Prostate gland (tissue), 2 donors: ENCODE measurements at regions not wholly inside any gene's neighbourhood (a gene's known extent, or its start where the extent isn't known, plus 50 kb on each side); places are given as distances from the start of the nearest gene placed in this dataset.
"Not testable (repeated sequence)": the region's sequence is repeated elsewhere in the genome, so short reads cannot be mapped to it uniquely, and the experiment has no call there.

ENCODE experiments used
- DNase-seq: peaks from one replicate; pipeline ENCODE4 v3.0.0-alpha.2; 2019; ENCODE audit warnings: low spot score
- H3K27ac ChIP-seq, 2 donors: fragments of 200-600 bp; sonication (generic); 2 replicates each; pipeline ENCODE4 v1.5.1; 2017 to 2019
- H3K27me3 ChIP-seq: fragments of 200-600 bp; sonication (generic); replicated peaks from 2 replicates; pipeline ENCODE4 v1.5.1; 2019; ENCODE audit not compliant: insufficient read depth
- H3K36me3 ChIP-seq, 2 donors: fragments of 200-600 bp; sonication (generic); 1 replicate in 1 of 2; 2 replicates in 1 of 2; pipeline versions ENCODE4 v1.5.1 to v1.8.1; 2017 to 2019
- H3K4me1 ChIP-seq: fragments of 200-600 bp; sonication (generic); replicated peaks from 2 replicates; pipeline ENCODE4 v1.5.1; 2019
- H3K4me3 ChIP-seq, 2 donors: fragments of 200-600 bp; sonication (generic); 2 replicates each; pipeline ENCODE4 v1.5.1; 2017 to 2019
- H3K9me3 ChIP-seq: fragments of 200-600 bp; sonication (generic); 2 replicates; pipeline ENCODE4 v1.5.1; 2017
- CTCF ChIP-seq, 4 experiments: fragments of 200-600 bp in 2 of 4; fragments of 450-650 bp in 2 of 4; sonication (generic) in 2 of 4; IDR thresholded peaks; 1 replicate in 3 of 4; 2 replicates in 1 of 4; pipeline ENCODE4 v1.5.1; 2016 to 2019; ENCODE audit warnings: antibody characterized with exemption in 4 of 4, mild to moderate bottlenecking in 2 of 4, moderate library complexity in 2 of 4
- POLR2A ChIP-seq: fragments of 450-650 bp; IDR thresholded peaks from one replicate; pipeline ENCODE4 v1.6.1; 2016; ENCODE audit warnings: antibody characterized with exemption, mild to moderate bottlenecking
- POLR2AphosphoS5 ChIP-seq: sonication (generic); formaldehyde crosslinking; IDR thresholded peaks from one replicate; pipeline ENCODE4 v1.6.1; 2017; ENCODE audit warnings: antibody characterized with exemption
- WGBS: methylation state at CpG from one replicate; pipeline ENCODE4 v1.1.5; 2018; 5-methylcytosine and 5-hydroxymethylcytosine counted together
- intact Hi-C: fragments of 100-400 bp; cut with DNase I; formaldehyde crosslinking; loops from one replicate; pipeline ENCODE4 v1.14.2; 2022

- Histone ChIP-seq H3K4me3 (no peak overlapping the region), H3K27me3 (no peaks in the 10 kb centered on the region), H3K36me3 (no peaks in the 10 kb centered on the region), H3K4me1 (no peaks in the 10 kb centered on the region), H3K27ac (no peak overlapping the region), H3K9me3 (no peaks in the 10 kb centered on the region)
- TF ChIP-seq POLR2A: no peak
- TF ChIP-seq CTCF (IDR thresholded peaks at IDR 0.05): no peak
- TF ChIP-seq POLR2AphosphoS5: no peak
- WGBS: 91% methylated on average over 1 of the region's 1 CpG
- no peak for DNase-seq
- intact Hi-C loops: no loop called here
Observed at GRCh38 chr7:4483851-4484250, 198.2 kb upstream of the FOXK1 start.

GRCh38 chr7:4484545-4484944, 197.6 kb upstream of the FOXK1 start:
- Histone ChIP-seq H3K4me1 (no peaks in the 10 kb centered on the region), H3K9me3 (no peaks in the 10 kb centered on the region), H3K4me3 (no peak overlapping the region), H3K36me3 (no peaks in the 10 kb centered on the region), H3K27me3 (no peaks in the 10 kb centered on the region), H3K27ac (no peak overlapping the region)
- no peak for TF ChIP-seq CTCF (IDR thresholded peaks at IDR 0.05)
- no peak for TF ChIP-seq POLR2A
- TF ChIP-seq POLR2AphosphoS5: no peak
- 39% methylated on average over 1 of the region's 1 CpG for WGBS
- intact Hi-C loops: no loop called here
- DNase-seq: no peak

- DNase-seq: no peak
- Histone ChIP-seq H3K4me3 (no peak overlapping the region), H3K27me3 (no peaks in the 10 kb centered on the region), H3K4me1 (no peaks in the 10 kb centered on the region), H3K36me3 (no peaks in the 10 kb centered on the region), H3K27ac (no peak overlapping the region), H3K9me3 (no peaks in the 10 kb centered on the region)
- intact Hi-C loops: no loop called here
- TF ChIP-seq CTCF (IDR thresholded peaks at IDR 0.05) (no peak), POLR2A (no peak), POLR2AphosphoS5 (no peak)
- 28% methylated on average over 4 of the region's 4 CpGs for WGBS
Observed at GRCh38 chr7:4486907-4487306, 195.2 kb upstream of the FOXK1 start.

GRCh38 chr7:4496911-4497310, 185.2 kb upstream of the FOXK1 start:
- H3K9me3 ChIP-seq, H3K4me1 ChIP-seq, H3K27me3 ChIP-seq, H3K27ac ChIP-seq, DNase-seq, intact Hi-C loops, H3K4me3 ChIP-seq, H3K36me3 ChIP-seq: not testable (repeated sequence)
- WGBS: 90% methylated on average over 21 of the region's 30 CpGs

GRCh38 chr7:4500812-4501211, 181.3 kb upstream of the FOXK1 start:
- no peaks in the 10 kb centered on the region for H3K36me3 ChIP-seq
- no peaks in the 10 kb centered on the region for H3K9me3 ChIP-seq
- H3K27me3 ChIP-seq: no peaks in the 10 kb centered on the region
- no peaks in the 10 kb centered on the region for H3K4me1 ChIP-seq
- TF ChIP-seq POLR2A (no peak), CTCF (IDR thresholded peaks at IDR 0.05) (no peak), POLR2AphosphoS5 (no peak)
- intact Hi-C loops: no loop called here
- 83% methylated on average over 10 of the region's 10 CpGs for WGBS
- no peak for DNase-seq
- H3K4me3 ChIP-seq: no peak overlapping the region
- no peak overlapping the region for H3K27ac ChIP-seq

- H3K27ac ChIP-seq, intact Hi-C loops: not testable (repeated sequence)
Observed at GRCh38 chr7:4507886-4508285, 174.2 kb upstream of the FOXK1 start.

More at GRCh38 chr7:4507886-4508285, 174.2 kb upstream of the FOXK1 start:
- H3K4me3 ChIP-seq, H3K4me1 ChIP-seq, H3K27me3 ChIP-seq, DNase-seq, H3K36me3 ChIP-seq, H3K9me3 ChIP-seq: not testable (repeated sequence)
- 89% methylated on average over 7 of the region's 7 CpGs for WGBS
